Keratinocyte (primary cell): ENCODE measurements at regions not wholly inside any gene's neighbourhood (a gene's known extent, or its start where the extent isn't known, plus 50 kb on each side); places are given as distances from the start of the nearest gene placed in this dataset.

ENCODE experiments used
- DNase-seq: peaks from one replicate; pipeline ENCODE4 v3.0.0-alpha.2; 2011; ENCODE audit warnings: low read depth, missing footprints, low spot score
- FAIRE-seq: peaks from 2 replicates; lab custom pipeline; 2011; peaks lifted over from hg19 to GRCh38; lab: Jason Lieb, UNC
- H2AFZ ChIP-seq: 2 replicates; pipeline ENCODE4 v1.6.0; 2012; ENCODE audit warnings: low read length, control low read depth, inconsistent platforms; ENCODE audit not compliant: control insufficient read depth
- H3K27ac ChIP-seq: 2 replicates; pipeline ENCODE4 v1.5.1; 2011; ENCODE audit warnings: low read length; ENCODE audit not compliant: control insufficient read depth, insufficient read depth
- H3K27me3 ChIP-seq: 3 replicates; pipeline ENCODE4 v1.6.0; 2011; ENCODE audit warnings: low read length; ENCODE audit not compliant: control insufficient read depth, insufficient read depth; ENCODE audit errors: extremely low read depth
- H3K36me3 ChIP-seq, 2 experiments: 2 replicates in 1 of 2; 3 replicates in 1 of 2; pipeline ENCODE4 v1.5.1; 2011; ENCODE audit warnings: low read length in 2 of 2, mild to moderate bottlenecking in 1 of 2; ENCODE audit not compliant: control insufficient read depth in 2 of 2, insufficient read depth in 2 of 2; ENCODE audit errors: extremely low read depth in 1 of 2
- H3K4me1 ChIP-seq: 3 replicates; pipeline ENCODE4 v1.5.1; 2011; ENCODE audit warnings: low read length; ENCODE audit not compliant: control insufficient read depth, insufficient read depth; ENCODE audit errors: extremely low read depth
- H3K4me2 ChIP-seq: 3 replicates; pipeline ENCODE4 v1.6.0; 2011; ENCODE audit warnings: low read depth, low read length; ENCODE audit not compliant: control insufficient read depth, insufficient read depth; ENCODE audit errors: extremely low read depth
- H3K4me3 ChIP-seq, 3 experiments: fragments of 200-600 bp in 1 of 3; sonication (generic) in 1 of 3; 2 replicates in 2 of 3; 3 replicates in 1 of 3; pipeline ENCODE4 v1.5.1; 2011 to 2016; ENCODE audit warnings: low read length in 3 of 3, mild to moderate bottlenecking in 3 of 3, control low read depth in 2 of 3, inconsistent platforms in 1 of 3, low read depth in 1 of 3, mixed read lengths in 1 of 3, mixed run types in 1 of 3, moderate library complexity in 1 of 3; ENCODE audit not compliant: control insufficient read depth in 2 of 3, insufficient read depth in 2 of 3; ENCODE audit errors: extremely low read depth in 1 of 3
- H3K79me2 ChIP-seq: 2 replicates; pipeline ENCODE4 v1.6.0; 2012; ENCODE audit warnings: low read length; ENCODE audit not compliant: control insufficient read depth, insufficient read depth
- H3K9ac ChIP-seq: 3 replicates; pipeline ENCODE4 v1.6.0; 2011; ENCODE audit warnings: low read length; ENCODE audit not compliant: control insufficient read depth, insufficient read depth; ENCODE audit errors: extremely low read depth
- H3K9me1 ChIP-seq: 3 replicates; pipeline ENCODE4 v1.6.0; 2011; ENCODE audit warnings: low read length; ENCODE audit not compliant: control insufficient read depth, insufficient read depth; ENCODE audit errors: extremely low read depth
- H3K9me3 ChIP-seq: 2 replicates; pipeline ENCODE4 v1.5.1; 2012; ENCODE audit warnings: low read depth, low read length; ENCODE audit not compliant: control insufficient read depth
- H4K20me1 ChIP-seq: 3 replicates; pipeline ENCODE4 v1.6.0; 2011; ENCODE audit warnings: low read length; ENCODE audit not compliant: control insufficient read depth, insufficient read depth; ENCODE audit errors: extremely low read depth
- EZH2 ChIP-seq: IDR thresholded peaks from one replicate; pipeline ENCODE4 v1.6.1; 2012; ENCODE audit warnings: inconsistent platforms, mild to moderate bottlenecking, low read length, moderate library complexity
- dilution Hi-C: fragments of 300-500 bp; cut with MboI; formaldehyde crosslinking; loops from one replicate; pipeline ENCODE4 v1.7.0; 2020; ENCODE audit warnings: low sequenced_read_pairs; ENCODE audit not compliant: extremely low pct_ligation_motif_present
- TF ChIP-seq, protein P1 (sequence below), 3 experiments: IDR thresholded peaks in 1 of 3; conservative IDR thresholded peaks in 1 of 3; optimal IDR thresholded peaks in 1 of 3; 2 replicates in 2 of 3; 3 replicates in 1 of 3; pipeline versions ENCODE3 to v1.5.1; 2011; ENCODE audit warnings: low read length in 3 of 3, mild to moderate bottlenecking in 3 of 3, moderate library complexity in 2 of 3, control low read depth in 1 of 3, inconsistent platforms in 1 of 3; ENCODE audit not compliant: insufficient read depth in 2 of 3; ENCODE audit errors: extremely low read depth in 1 of 3

DNA sequence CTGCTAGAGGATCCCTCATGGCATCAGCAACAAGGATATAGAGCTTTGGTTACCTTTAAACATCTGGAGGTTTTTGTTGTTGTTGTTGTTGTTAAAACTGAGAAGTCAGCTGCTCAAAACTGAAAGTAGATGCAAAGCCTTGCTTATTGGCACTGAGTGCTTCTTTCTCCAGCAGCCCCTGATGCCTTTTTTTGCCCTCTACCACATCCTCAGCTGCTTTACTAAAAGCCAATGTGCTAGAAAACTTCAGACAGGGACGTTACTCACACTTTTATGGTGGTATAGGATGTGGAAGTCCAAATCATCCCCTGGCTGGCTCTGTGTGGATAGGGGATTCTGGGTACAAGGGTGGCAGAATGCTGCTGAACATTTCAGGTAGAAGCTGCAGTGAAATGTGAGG is 78.3 kb upstream of the CHST9 start:
- Histone ChIP-seq H3K36me3 (no peaks in the 10 kb centered on the region), H3K9me1 (no peaks in the 10 kb centered on the region), H2AFZ (no peak overlapping the region), H3K4me1 (no peaks in the 10 kb centered on the region), H3K79me2 (no peaks in the 10 kb centered on the region), H3K27ac (no peak overlapping the region), H3K9me3 (no peaks in the 10 kb centered on the region), H3K4me2 (no peak overlapping the region), H3K9ac (no peak overlapping the region), H3K27me3 (no peaks in the 10 kb centered on the region), H3K4me3 (no peak overlapping the region), H4K20me1 (no peaks in the 10 kb centered on the region)
- no peak for FAIRE-seq
- TF ChIP-seq, protein P1, sequence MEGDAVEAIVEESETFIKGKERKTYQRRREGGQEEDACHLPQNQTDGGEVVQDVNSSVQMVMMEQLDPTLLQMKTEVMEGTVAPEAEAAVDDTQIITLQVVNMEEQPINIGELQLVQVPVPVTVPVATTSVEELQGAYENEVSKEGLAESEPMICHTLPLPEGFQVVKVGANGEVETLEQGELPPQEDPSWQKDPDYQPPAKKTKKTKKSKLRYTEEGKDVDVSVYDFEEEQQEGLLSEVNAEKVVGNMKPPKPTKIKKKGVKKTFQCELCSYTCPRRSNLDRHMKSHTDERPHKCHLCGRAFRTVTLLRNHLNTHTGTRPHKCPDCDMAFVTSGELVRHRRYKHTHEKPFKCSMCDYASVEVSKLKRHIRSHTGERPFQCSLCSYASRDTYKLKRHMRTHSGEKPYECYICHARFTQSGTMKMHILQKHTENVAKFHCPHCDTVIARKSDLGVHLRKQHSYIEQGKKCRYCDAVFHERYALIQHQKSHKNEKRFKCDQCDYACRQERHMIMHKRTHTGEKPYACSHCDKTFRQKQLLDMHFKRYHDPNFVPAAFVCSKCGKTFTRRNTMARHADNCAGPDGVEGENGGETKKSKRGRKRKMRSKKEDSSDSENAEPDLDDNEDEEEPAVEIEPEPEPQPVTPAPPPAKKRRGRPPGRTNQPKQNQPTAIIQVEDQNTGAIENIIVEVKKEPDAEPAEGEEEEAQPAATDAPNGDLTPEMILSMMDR (optimal IDR thresholded peaks at IDR 0.05 in 1 of 3, IDR thresholded peaks at IDR 0.05 in 1 of 3, conservative IDR thresholded peaks at IDR 0.05 in 1 of 3; ENCODE audit: extremely low read depth in 1 of 3, insufficient read depth in 2 of 3, low read length in 3 of 3), result no peak
- no peak for TF ChIP-seq EZH2
- dilution Hi-C loops, result no loop called here
- no peak for DNase-seq

DNA sequence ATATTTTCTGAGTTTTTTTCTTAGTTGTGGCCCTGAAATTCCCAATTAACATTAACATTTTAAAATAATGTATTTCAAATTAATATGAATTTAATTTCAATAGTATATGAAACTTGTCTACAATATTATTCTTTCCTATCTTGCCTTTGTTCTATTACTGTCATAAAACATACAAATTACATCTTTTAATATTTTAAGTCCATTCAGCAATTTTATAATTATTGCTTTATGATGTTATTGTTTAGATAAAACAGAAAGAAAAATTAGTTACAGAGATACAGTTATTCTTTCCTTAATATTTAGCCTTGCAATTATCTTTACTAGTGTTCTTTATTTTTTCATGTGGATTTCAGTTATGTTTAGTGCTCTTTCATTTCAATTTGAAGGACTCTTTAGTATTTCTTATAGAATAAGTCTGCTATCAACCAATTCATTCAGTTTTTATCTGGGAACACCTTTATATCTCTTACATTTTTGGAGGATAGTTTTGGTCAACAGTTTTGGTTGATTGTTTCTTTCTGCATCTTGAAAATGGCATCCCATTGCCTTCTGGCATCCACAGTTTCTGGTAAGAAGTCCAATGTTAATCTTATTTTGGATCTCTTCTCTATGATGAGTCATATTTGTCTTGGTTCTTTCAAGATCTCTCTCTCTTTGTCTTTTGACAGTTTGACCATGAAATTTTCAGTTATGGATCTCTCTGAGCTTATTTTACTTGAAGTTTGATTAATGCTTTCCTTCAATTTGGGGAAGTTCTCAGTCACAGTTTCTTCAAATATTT is 76.9 kb upstream of the CHST9 start:
- FAIRE-seq, result no peak
- Histone ChIP-seq H3K4me3 (no peak overlapping the region), H3K9me3 (no peaks in the 10 kb centered on the region), H3K36me3 (no peaks in the 10 kb centered on the region), H2AFZ (no peak overlapping the region), H3K9me1 (no peaks in the 10 kb centered on the region), H3K4me1 (no peaks in the 10 kb centered on the region), H3K9ac (no peak overlapping the region), H3K79me2 (no peaks in the 10 kb centered on the region), H3K27ac (no peak overlapping the region), H4K20me1 (no peaks in the 10 kb centered on the region), H3K27me3 (no peaks in the 10 kb centered on the region), H3K4me2 (no peak overlapping the region)
- TF ChIP-seq EZH2, result no peak
- TF ChIP-seq, protein P1 (optimal IDR thresholded peaks at IDR 0.05 in 1 of 3, IDR thresholded peaks at IDR 0.05 in 1 of 3, conservative IDR thresholded peaks at IDR 0.05 in 1 of 3; ENCODE audit: extremely low read depth in 1 of 3, insufficient read depth in 2 of 3, low read length in 3 of 3), result no peak
- dilution Hi-C loops, result no loop called here
- DNase-seq, result no peak
